Activated naive CD8-positive, alpha-beta T cell (primary cell): ENCODE measurements at regions not wholly inside any gene's neighbourhood (a gene's known extent, or its start where the extent isn't known, plus 50 kb on each side); places are given as distances from the start of the nearest gene placed in this dataset.

ENCODE experiments used
- H3K27ac Mint-ChIP-seq: one replicate; pipeline ENCODE4 v1.8.0; 2021; ENCODE audit warnings: mixed read lengths
- H3K27me3 Mint-ChIP-seq: one replicate; pipeline ENCODE4 v1.8.0; 2021; ENCODE audit warnings: mixed read lengths
- H3K36me3 Mint-ChIP-seq: one replicate; pipeline ENCODE4 v1.8.0; 2021; ENCODE audit warnings: mixed read lengths
- H3K4me1 Mint-ChIP-seq: one replicate; pipeline ENCODE4 v1.8.0; 2021; ENCODE audit warnings: low read depth, mixed read lengths
- H3K4me3 Mint-ChIP-seq: one replicate; pipeline ENCODE4 v1.8.0; 2021; ENCODE audit warnings: mild to moderate bottlenecking, mixed read lengths
- H3K9me3 Mint-ChIP-seq: one replicate; pipeline ENCODE4 v1.8.0; 2021; ENCODE audit warnings: low read depth, mixed read lengths

DNA sequence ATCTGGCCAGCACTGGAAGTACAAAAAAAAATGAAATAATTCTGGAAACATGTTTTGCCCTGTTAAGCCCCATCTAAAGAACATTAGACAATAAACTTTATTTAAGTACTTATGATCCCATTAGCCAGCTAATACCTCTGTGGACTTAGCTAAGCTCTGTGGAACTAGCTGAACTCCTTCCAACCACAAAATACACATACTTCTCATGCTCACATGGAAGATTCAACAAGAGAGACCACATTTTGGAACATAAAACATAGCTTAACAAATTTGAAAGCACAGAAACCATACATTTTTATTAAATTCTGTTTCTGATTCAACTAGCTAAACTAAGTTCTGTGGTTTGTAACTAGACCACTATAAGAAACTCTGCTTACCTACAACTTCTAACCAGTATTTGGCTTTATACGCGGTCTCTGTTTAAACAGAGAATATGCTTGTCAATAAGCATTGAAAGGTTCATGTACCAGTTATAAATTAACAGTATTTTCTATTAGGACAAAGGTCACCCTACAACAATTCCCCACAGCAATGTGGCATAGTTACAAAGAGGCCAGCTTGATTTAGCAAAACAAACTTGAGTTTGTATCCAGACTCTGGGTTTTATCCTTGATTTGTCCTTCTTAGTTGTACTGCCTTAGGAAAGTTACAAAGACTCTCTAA, 300.1 kb downstream of the C12orf50 start:
- H3K27ac Mint-ChIP-seq: no peak overlapping the region

DNA sequence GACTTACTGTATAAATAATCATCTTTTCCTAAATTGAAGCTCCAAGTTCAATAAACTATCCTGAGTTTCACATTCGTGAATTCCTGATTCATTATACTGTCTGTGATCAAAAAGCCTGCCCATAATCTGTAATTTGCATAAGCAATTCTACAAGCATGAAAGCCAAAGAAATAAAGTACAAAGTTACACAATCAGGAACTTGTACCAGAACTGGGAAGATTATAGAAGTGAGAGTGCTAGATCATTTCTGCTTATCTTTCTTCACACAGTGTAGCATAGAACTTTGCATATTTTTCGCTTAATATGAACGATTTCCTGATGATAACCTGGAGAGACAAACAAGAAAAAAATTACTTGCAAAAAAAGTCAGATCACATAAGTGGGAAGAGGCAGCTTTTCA, 308.2 kb downstream of the C12orf50 start:
- Mint-ChIP-seq H3K36me3 (no peaks in the 10 kb centered on the region), H3K9me3 (no peaks in the 10 kb centered on the region), H3K27ac (no peak overlapping the region), H3K4me3 (no peak overlapping the region), H3K4me1 (no peaks in the 10 kb centered on the region), H3K27me3 (no peaks in the 10 kb centered on the region)

More for the DNA sequence above, 300.1 kb downstream of the C12orf50 start:
- Mint-ChIP-seq H3K4me3 (no peak overlapping the region), H3K9me3 (no peaks in the 10 kb centered on the region), H3K4me1 (no peaks in the 10 kb centered on the region), H3K27me3 (no peaks in the 10 kb centered on the region), H3K36me3 (no peaks in the 10 kb centered on the region)

DNA sequence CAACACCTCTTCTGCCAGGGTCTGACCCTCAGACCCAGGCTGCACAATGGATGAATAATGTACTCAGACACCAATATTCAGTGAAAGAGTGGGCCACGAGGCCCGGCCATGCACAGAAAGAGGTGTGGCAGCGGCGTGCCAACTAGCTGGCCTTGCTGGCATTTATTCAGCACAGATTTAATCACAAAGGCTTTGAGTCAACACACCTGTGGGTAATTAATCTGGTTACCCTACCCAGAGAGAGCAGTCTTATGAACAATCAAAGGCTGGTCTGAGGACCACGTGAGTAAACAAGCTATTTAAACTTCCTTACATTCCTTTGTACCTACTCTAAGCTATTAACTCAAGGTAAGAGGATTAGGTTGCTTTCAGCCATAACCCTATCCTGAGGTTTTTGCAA, 324.8 kb downstream of the C12orf50 start:
- Mint-ChIP-seq H3K9me3 (peaks cover 10% of the 10 kb centered on the region), H3K27me3 (no peaks in the 10 kb centered on the region), H3K27ac (no peak overlapping the region), H3K36me3 (no peaks in the 10 kb centered on the region), H3K4me1 (no peaks in the 10 kb centered on the region), H3K4me3 (no peak overlapping the region)

DNA sequence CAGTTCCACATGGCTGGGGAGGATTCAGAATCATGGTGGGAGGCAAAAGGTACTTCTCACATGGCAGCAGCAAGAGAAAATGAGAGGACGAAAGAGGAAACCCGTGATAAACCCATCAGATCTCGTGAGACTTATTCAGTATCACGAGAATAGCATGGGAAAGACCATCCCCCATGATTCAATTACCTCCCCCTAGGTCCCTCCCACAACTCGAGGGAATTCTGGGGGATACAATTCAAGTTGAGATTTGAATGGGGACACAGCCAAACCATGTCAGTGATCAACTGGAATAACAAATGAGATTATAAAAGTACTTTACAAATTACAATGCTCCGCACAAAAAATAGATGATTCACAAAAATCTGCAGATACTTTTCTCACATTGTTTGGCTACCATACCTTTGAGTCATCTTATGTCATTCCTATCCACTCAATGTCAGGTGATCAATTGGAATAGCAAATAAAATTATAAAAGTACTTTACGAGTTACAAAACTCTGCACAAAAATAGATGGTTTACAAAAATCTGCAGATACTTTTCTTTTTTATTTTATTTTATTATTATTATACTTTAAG, 338.9 kb downstream of the C12orf50 start:
- H3K27ac Mint-ChIP-seq: no peak overlapping the region
- no peaks in the 10 kb centered on the region for H3K27me3 Mint-ChIP-seq
- peaks cover 4% of the 10 kb centered on the region for H3K9me3 Mint-ChIP-seq
- H3K36me3 Mint-ChIP-seq: no peaks in the 10 kb centered on the region
- no peak overlapping the region for H3K4me3 Mint-ChIP-seq
- no peaks in the 10 kb centered on the region for H3K4me1 Mint-ChIP-seq

DNA sequence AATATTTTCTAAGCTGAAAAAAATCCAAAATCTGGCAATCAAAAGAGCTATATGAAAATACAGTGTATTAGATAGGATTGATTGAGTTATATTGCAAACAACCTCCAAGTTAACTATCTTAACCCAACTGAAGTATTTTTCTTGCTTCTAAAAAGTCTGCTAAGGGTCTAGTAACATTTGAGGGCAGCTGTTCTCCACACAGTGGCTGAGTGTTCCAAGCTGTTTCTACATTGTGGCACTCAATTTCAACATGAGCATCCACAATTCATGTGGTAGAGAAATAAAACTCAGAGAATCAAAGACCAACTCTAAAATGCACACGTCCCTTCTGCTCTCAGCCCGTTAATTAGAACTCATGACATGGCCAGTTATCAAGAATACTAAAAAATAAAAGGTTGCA, 340.0 kb downstream of the C12orf50 start:
- no peak overlapping the region for H3K4me3 Mint-ChIP-seq
- no peak overlapping the region for H3K27ac Mint-ChIP-seq
- peaks cover 4% of the 10 kb centered on the region for H3K9me3 Mint-ChIP-seq
- H3K36me3 Mint-ChIP-seq: no peaks in the 10 kb centered on the region
- no peaks in the 10 kb centered on the region for H3K27me3 Mint-ChIP-seq
- H3K4me1 Mint-ChIP-seq: no peaks in the 10 kb centered on the region

DNA sequence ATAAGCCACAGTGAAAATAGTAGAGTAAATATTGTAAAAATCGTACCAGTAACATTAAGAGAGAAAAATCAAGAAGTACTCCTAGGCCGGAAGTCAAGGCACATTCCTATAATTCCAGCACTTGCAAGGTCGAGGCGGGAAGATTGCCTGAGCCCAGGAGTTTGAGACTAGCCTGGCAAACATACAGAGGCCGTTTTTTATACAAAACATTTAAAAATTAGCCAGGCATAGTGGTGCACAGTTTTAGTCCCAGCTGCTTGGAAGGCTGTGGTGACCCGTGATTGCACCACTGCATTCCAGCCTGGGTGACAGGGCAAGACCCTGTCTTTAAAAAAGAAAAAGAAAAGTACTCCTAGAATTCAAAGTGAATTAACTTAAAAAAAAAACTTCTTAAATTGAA, 341.8 kb downstream of the C12orf50 start:
- no peaks in the 10 kb centered on the region for H3K27me3 Mint-ChIP-seq
- H3K4me1 Mint-ChIP-seq: no peaks in the 10 kb centered on the region
- H3K27ac Mint-ChIP-seq: no peak overlapping the region
- H3K9me3 Mint-ChIP-seq: no peaks in the 10 kb centered on the region
- no peaks in the 10 kb centered on the region for H3K36me3 Mint-ChIP-seq
- H3K4me3 Mint-ChIP-seq: no peak overlapping the region

DNA sequence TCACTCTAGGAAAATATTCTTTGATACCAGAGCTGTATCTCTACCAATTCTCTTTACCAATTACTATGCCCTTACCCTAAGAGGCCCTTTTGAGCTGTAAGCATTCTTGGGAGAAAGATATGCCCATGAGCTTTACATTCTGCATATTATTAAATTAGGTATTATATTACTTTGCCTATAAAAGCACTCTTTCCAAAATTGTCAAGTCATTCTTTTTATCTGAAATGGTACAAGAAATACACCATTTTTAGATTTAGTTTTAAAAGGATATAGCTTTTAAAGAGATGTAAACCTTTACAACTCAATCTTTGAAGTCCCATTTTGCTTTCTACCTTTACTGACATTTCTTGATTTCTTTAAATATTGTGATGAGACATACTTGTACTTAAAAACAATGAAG, 343.5 kb downstream of the C12orf50 start:
- H3K36me3 Mint-ChIP-seq: no peaks in the 10 kb centered on the region
- no peak overlapping the region for H3K4me3 Mint-ChIP-seq
- H3K27ac Mint-ChIP-seq: no peak overlapping the region
- no peaks in the 10 kb centered on the region for H3K9me3 Mint-ChIP-seq
- no peaks in the 10 kb centered on the region for H3K27me3 Mint-ChIP-seq
- no peaks in the 10 kb centered on the region for H3K4me1 Mint-ChIP-seq

DNA sequence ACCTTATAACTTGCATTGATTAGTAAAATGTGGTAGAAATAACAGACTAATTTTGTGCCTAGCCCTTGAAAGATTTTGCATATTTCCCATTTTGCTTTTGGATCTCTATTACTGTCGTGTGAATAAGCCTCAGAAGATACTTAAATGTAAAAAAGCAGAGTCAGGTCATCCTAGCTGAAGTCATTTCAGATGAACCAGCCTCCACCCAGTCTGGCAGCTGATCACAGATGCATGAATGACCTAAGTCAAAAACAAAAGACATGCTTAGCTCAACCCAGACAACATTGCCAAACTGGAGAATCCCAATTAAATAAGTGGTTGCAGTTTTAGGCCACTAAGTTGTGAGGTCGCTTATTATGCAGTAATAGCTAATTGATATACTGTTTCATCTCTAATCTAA, 349.9 kb downstream of the C12orf50 start:
- no peaks in the 10 kb centered on the region for H3K9me3 Mint-ChIP-seq
- no peak overlapping the region for H3K4me3 Mint-ChIP-seq
- no peaks in the 10 kb centered on the region for H3K4me1 Mint-ChIP-seq
- no peaks in the 10 kb centered on the region for H3K27me3 Mint-ChIP-seq
- no peak overlapping the region for H3K27ac Mint-ChIP-seq
- no peaks in the 10 kb centered on the region for H3K36me3 Mint-ChIP-seq

DNA sequence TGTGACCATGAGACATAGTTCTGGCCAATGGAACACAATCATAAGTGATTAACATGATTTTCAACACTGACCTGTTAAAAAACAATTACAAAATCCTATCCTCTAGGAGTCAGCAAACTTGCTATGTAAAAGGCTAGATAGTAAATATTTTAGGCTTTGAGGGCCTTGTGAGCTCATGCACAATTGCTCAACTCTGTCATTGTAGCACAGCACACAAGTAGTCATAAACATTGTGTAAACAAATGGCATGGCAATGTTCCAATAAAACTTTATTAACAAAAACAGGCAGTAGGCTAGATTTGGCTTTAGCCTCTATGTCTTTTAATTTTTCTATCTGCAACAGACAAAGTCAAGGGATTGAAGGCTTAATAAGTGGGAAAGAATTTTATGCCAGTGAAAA, 350.7 kb downstream of the C12orf50 start:
- Mint-ChIP-seq H3K36me3 (no peaks in the 10 kb centered on the region), H3K9me3 (no peaks in the 10 kb centered on the region), H3K27me3 (no peaks in the 10 kb centered on the region), H3K27ac (no peak overlapping the region), H3K4me1 (no peaks in the 10 kb centered on the region), H3K4me3 (no peak overlapping the region)

DNA sequence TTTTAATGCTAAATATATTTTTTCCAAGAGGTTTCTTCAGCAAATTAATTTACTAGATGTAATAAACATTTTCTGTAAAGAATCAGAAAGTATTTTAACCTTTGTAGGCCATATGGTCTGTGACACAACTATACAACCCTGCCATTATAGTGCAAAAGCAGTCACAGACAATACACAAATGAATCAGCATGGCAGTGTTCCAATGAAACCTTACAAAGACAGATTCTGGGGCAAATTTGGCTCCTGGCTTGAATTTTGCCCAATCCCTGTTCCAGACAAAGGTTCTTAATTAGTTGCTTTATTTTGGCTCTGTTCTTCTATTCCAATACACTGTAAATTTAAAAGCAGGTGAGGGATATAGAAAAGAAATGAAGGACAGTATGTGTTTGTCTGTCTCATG, 352.5 kb downstream of the C12orf50 start:
- no peaks in the 10 kb centered on the region for H3K36me3 Mint-ChIP-seq
- H3K27me3 Mint-ChIP-seq: no peaks in the 10 kb centered on the region
- no peak overlapping the region for H3K4me3 Mint-ChIP-seq
- H3K9me3 Mint-ChIP-seq: no peaks in the 10 kb centered on the region
- no peaks in the 10 kb centered on the region for H3K4me1 Mint-ChIP-seq
- H3K27ac Mint-ChIP-seq: no peak overlapping the region

DNA sequence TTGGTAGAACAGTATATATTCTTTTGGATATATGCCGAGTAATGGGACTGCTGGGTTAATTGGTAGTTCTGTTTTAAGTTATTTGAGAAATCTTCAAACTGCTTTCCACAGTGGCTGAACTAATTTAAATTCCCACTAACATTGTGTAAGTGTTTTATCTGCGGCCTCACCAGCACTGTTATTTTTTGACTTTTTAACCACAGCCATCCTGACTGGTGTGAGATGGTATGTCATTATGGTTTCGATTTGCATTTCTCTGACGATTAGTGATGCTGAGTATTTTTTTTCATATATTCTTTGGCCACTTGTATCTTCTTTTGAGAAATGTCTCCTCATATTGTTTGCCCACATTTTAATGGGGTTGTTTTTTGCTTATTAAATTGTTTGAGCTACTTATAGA, 357.4 kb downstream of the C12orf50 start:
- H3K36me3 Mint-ChIP-seq: no peaks in the 10 kb centered on the region
- no peak overlapping the region for H3K4me3 Mint-ChIP-seq
- H3K4me1 Mint-ChIP-seq: no peaks in the 10 kb centered on the region
- no peak overlapping the region for H3K27ac Mint-ChIP-seq
- H3K27me3 Mint-ChIP-seq: no peaks in the 10 kb centered on the region
- H3K9me3 Mint-ChIP-seq: no peaks in the 10 kb centered on the region

DNA sequence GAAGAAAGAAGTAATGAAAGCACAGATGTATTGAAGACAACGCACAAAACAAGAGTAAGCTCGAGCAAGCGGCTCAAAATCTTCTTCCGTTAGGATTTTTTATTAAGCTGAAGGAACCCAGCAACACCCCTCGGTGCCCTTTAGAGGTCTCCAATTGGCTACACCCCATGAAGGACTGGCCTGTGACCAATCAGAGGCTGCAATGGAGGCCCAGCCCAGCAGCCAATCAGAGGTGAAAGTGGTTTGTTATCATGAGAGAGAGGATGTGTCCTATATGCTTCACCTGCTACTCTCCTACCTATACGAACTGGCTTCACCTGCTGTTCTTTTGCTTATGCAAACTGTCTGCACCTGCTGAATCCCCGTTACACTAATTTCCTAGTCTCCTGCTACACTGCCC, 358.8 kb downstream of the C12orf50 start:
- H3K27ac Mint-ChIP-seq: no peak overlapping the region
- no peak overlapping the region for H3K4me3 Mint-ChIP-seq
- H3K4me1 Mint-ChIP-seq: no peaks in the 10 kb centered on the region
- H3K27me3 Mint-ChIP-seq: no peaks in the 10 kb centered on the region
- H3K36me3 Mint-ChIP-seq: no peaks in the 10 kb centered on the region
- no peaks in the 10 kb centered on the region for H3K9me3 Mint-ChIP-seq

DNA sequence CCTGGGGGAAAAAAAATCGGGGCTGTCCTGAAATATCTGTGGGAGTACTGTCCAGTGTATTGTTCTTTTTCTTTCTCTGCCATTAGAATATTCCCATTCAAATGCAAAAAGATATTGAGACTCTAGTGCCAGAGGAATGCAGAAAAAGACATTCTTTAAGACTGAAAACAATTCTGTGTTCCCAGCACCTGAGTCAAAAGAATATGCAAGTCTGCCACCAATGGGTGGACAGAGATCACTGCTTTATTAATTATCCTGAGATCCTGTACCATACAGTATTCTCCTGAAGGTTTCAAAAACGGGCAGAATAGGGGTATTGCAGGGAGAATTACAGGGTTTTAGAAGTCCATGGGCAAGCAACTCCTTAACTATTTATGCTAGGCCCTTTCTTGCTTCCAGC, 361.8 kb downstream of the C12orf50 start:
- Mint-ChIP-seq H3K27me3 (no peaks in the 10 kb centered on the region), H3K4me3 (no peak overlapping the region), H3K9me3 (no peaks in the 10 kb centered on the region), H3K4me1 (peaks cover 2% of the 10 kb centered on the region), H3K27ac (no peak overlapping the region), H3K36me3 (no peaks in the 10 kb centered on the region)

DNA sequence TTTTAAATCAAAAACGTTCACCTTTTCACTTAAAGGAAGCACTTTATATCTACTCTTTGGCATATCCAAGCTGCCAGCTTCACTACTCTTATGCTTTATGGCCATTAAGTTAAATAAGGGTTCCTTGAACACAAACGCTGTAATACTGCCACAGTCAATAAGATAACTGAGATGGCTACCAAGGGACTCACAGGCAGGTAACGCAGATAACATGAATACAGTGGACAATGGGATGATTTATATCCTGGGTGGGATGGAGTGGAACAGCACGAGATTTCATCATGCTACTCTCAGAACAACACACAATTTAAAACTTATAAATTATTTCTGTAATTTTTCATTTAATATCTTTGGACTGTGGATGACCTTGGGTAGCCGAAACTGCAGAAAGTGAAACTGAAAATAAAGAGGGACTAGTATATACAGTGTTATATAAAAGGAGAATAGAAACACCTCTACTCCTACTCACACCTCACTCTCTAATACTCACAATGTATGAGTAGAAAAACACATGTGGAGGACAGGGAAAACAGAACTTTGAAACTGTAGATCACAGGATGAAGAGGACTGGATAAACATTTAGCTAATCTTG, 367.3 kb downstream of the C12orf50 start:
- no peaks in the 10 kb centered on the region for H3K9me3 Mint-ChIP-seq
- H3K4me1 Mint-ChIP-seq: peaks cover 9% of the 10 kb centered on the region
- no peaks in the 10 kb centered on the region for H3K36me3 Mint-ChIP-seq
- peak overlapping the region; percentile 38 for H3K4me3 Mint-ChIP-seq
- no peak overlapping the region for H3K27ac Mint-ChIP-seq
- H3K27me3 Mint-ChIP-seq: no peaks in the 10 kb centered on the region

DNA sequence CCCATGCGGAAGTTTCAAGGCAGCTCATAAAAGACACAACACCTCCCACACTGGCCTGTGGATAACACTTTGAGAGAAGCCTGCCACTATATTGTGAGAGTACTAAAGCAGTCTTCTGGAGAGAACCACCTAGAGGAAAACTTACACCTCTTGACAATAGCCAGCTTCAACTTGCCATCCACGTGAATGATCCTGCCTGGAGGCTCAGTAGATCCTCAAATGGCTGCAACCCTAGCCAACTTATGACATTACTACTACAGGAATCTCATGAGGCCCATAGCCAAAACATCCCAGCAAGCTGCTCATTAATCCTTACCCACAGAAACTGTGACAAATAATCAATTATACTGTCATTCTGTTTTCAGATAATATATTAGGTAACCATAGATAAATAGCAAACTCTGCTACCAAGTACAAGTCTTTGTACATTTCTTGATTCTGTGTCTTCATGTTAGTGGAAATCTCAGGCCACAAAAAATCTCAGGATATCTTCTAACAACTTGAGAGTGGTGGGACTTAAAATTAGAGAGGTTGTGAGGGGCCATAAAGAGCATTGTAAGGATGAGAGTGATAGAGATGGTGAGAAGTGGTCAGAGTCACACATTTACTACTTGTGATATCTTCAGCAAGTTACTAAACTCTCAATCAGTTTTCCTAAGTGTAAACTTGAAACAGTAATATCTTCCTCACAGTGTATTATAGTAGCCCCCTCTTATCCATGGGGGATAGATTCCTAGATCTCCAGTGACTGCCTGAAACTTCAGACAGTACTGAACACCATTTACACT, 368.0 kb downstream of the C12orf50 start:
- H3K27me3 Mint-ChIP-seq: no peaks in the 10 kb centered on the region
- peaks cover 9% of the 10 kb centered on the region for H3K4me1 Mint-ChIP-seq
- H3K9me3 Mint-ChIP-seq: no peaks in the 10 kb centered on the region
- H3K27ac Mint-ChIP-seq: no peak overlapping the region
- H3K36me3 Mint-ChIP-seq: no peaks in the 10 kb centered on the region
- no peak overlapping the region for H3K4me3 Mint-ChIP-seq
